Endothelial cell of umbilical vein (primary cell): ENCODE measurements at regions not wholly inside any gene's neighbourhood (a gene's known extent, or its start where the extent isn't known, plus 50 kb on each side); places are given as distances from the start of the nearest gene placed in this dataset.

Source experiments
- BruUV-seq: library from RNA; stranded (reverse); fragments of 400-500 nt; replicated peaks from 2 replicates; lab custom pipeline; 2021; lab: Mats Ljungman, UMichigan
- CTCF ChIA-PET: fragments of 300-600, 350-600 bp; sonication (Branson Sonifier 250); formaldehyde crosslinking; loops from one replicate; lab custom pipeline; 2021; ENCODE audit warnings: antibody characterized with exemption, inconsistent platforms; lab: Charles Lee
- POLR2A ChIA-PET: fragments of 300-600, 350-600 bp; sonication (Branson Sonifier 250); formaldehyde crosslinking; loops from one replicate; lab custom pipeline; 2021; ENCODE audit warnings: antibody characterized with exemption, inconsistent platforms; lab: Charles Lee
- DNase-seq: peaks from one replicate; pipeline ENCODE4 v3.0.0-alpha.2; 2011; ENCODE audit warnings: low read depth, low spot score
- FAIRE-seq: peaks from 2 replicates; lab custom pipeline; 2011; peaks lifted over from hg19 to GRCh38; lab: Jason Lieb, UNC
- H2AFZ ChIP-seq: 2 replicates; pipeline ENCODE4 v1.6.0; 2012; ENCODE audit warnings: low read depth, low read length, control low read depth, inconsistent platforms
- H3K27ac ChIP-seq: 2 replicates; pipeline ENCODE4 v1.5.1; 2011; ENCODE audit warnings: low read depth, mild to moderate bottlenecking, control low read depth, low read length, moderate library complexity; ENCODE audit not compliant: insufficient read depth
- H3K27me3 ChIP-seq, 2 experiments: 2 replicates each; pipeline versions ENCODE4 v1.6.0 to v1.6.1; 2011; ENCODE audit warnings: low read length in 2 of 2, mixed read lengths in 1 of 2; ENCODE audit not compliant: control insufficient read depth in 2 of 2, insufficient read depth in 2 of 2
- H3K36me3 ChIP-seq, 2 experiments: 2 replicates in 1 of 2; 3 replicates in 1 of 2; pipeline ENCODE4 v1.5.1; 2011; ENCODE audit warnings: low read length in 2 of 2, mild to moderate bottlenecking in 1 of 2, moderate library complexity in 1 of 2; ENCODE audit not compliant: control insufficient read depth in 2 of 2, insufficient read depth in 2 of 2; ENCODE audit errors: extremely low read depth in 1 of 2
- H3K4me1 ChIP-seq: 3 replicates; pipeline ENCODE4 v1.5.1; 2011; ENCODE audit warnings: mild to moderate bottlenecking, low read length; ENCODE audit not compliant: control insufficient read depth, insufficient read depth; ENCODE audit errors: extremely low read depth
- H3K4me2 ChIP-seq: 2 replicates; pipeline ENCODE4 v1.6.1; 2011; ENCODE audit warnings: low read length, control low read depth, mixed read lengths; ENCODE audit not compliant: insufficient read depth
- H3K4me3 ChIP-seq, 3 experiments: fragments of 200-600 bp in 1 of 3; sonication (generic), shearing (Covaris generic) in 1 of 3; replicated peaks in 1 of 3; 2 replicates each; pipeline ENCODE4 v1.5.1; 2011 to 2016; ENCODE audit warnings: control low read depth in 3 of 3, low read length in 3 of 3, mild to moderate bottlenecking in 2 of 3, inconsistent platforms in 1 of 3, low read depth in 1 of 3, moderate library complexity in 1 of 3; ENCODE audit not compliant: insufficient read depth in 1 of 3
- H3K79me2 ChIP-seq: 2 replicates; pipeline ENCODE4 v1.6.0; 2012; ENCODE audit warnings: low read length, inconsistent platforms; ENCODE audit not compliant: control insufficient read depth, insufficient read depth
- H3K9ac ChIP-seq: replicated peaks from 2 replicates; pipeline ENCODE3; 2011; ENCODE audit warnings: low read length, control low read depth; ENCODE audit not compliant: insufficient read depth; ENCODE audit errors: extremely low read depth
- H3K9me1 ChIP-seq: replicated peaks from 3 replicates; pipeline ENCODE4 v1.6.0; 2011; ENCODE audit warnings: mild to moderate bottlenecking, low read length; ENCODE audit not compliant: control insufficient read depth, insufficient read depth; ENCODE audit errors: extremely low read depth
- H3K9me3 ChIP-seq: replicated peaks from 2 replicates; pipeline ENCODE4 v1.5.1; 2012; ENCODE audit warnings: low read length, inconsistent platforms; ENCODE audit not compliant: control insufficient read depth, insufficient read depth
- H4K20me1 ChIP-seq: replicated peaks from 2 replicates; pipeline ENCODE3; 2011; ENCODE audit warnings: mild to moderate bottlenecking, low read length; ENCODE audit not compliant: control insufficient read depth, insufficient read depth; ENCODE audit errors: extremely low read depth
- CTCF ChIP-seq, 2 donors: IDR thresholded peaks; 1 replicate in 1 of 2; 2 replicates in 1 of 2; pipeline ENCODE4 v1.5.1; 2011; ENCODE audit warnings: low read length in 2 of 2, mild to moderate bottlenecking in 2 of 2, moderate library complexity in 2 of 2, control low read depth in 1 of 2, inconsistent platforms in 1 of 2, low read depth in 1 of 2; ENCODE audit not compliant: insufficient read depth in 1 of 2; ENCODE audit errors: extremely low read depth in 1 of 2
- EZH2 ChIP-seq: IDR thresholded peaks from 2 replicates; pipeline ENCODE4 v1.6.1; 2012; ENCODE audit warnings: borderline replicate concordance, low read depth, mild to moderate bottlenecking, moderate library complexity, low read length, inconsistent platforms; ENCODE audit not compliant: severe bottlenecking
- FOS ChIP-seq: IDR thresholded peaks from 2 replicates; pipeline ENCODE4 v1.6.1; 2011; ENCODE audit warnings: mild to moderate bottlenecking, low read length, moderate library complexity, borderline replicate concordance; ENCODE audit not compliant: insufficient read depth
- GATA2 ChIP-seq: IDR thresholded peaks from 2 replicates; pipeline ENCODE4 v1.7.0; 2011; ENCODE audit warnings: low read depth, mild to moderate bottlenecking, moderate library complexity, mixed read lengths, low read length; ENCODE audit not compliant: insufficient read length, insufficient read depth
- JUN ChIP-seq: IDR thresholded peaks from 2 replicates; pipeline ENCODE4 v1.6.1; 2011; ENCODE audit warnings: borderline replicate concordance, low read depth; ENCODE audit not compliant: insufficient read length, insufficient read depth
- MYC ChIP-seq: IDR thresholded peaks from one replicate; pipeline ENCODE4 v1.6.1; 2011; ENCODE audit warnings: mild to moderate bottlenecking, low read depth, low read length
- POLR2A ChIP-seq: IDR thresholded peaks from 2 replicates; pipeline ENCODE4 v1.6.1; 2012; ENCODE audit warnings: low read depth, mild to moderate bottlenecking, control low read depth, low read length
- POLR2AphosphoS5 ChIP-seq: IDR thresholded peaks from 2 replicates; pipeline ENCODE4 v1.6.1; 2012; ENCODE audit warnings: low read depth, mild to moderate bottlenecking, control low read depth, low read length, moderate library complexity; ENCODE audit not compliant: insufficient read depth
- dilution Hi-C: fragments of 300-500 bp; cut with MboI; formaldehyde crosslinking; loops from one replicate; pipeline ENCODE4 v1.15.0; 2019; ENCODE audit warnings: low sequenced_read_pairs; ENCODE audit not compliant: extremely low pct_ligation_motif_present
- intact Hi-C: fragments of 100-400 bp; cut with micrococcal nuclease; formaldehyde crosslinking; loops from one replicate; pipeline ENCODE4 v1.10.0; 2022
- TF ChIP-seq, protein P1 (sequence below): IDR thresholded peaks from 2 replicates; pipeline ENCODE4 v1.6.1; 2011; ENCODE audit not compliant: insufficient read depth, insufficient read length

DNA sequence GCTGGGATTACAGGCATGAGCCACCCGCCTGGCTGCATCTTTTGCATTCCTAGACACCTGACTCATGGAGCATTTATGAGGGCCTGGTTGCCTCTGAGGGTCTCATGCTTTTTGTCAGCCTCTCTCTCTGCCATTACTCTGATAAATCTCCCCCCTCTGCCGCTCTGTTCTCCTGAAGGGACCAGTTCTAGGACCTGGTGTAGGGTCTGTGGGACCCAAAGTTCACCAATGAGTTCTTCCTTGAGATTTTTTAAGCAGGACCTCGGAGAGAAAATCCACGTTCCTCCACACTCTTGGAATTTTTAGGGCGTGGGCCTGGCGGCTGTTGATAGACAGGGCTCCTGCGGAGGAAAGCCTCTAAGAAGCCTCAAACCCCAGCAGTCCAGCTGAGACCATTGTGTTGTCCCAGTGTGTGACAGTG is 91.9 kb upstream of the ERRFI1 start:
- Histone ChIP-seq H3K4me1 (peaks cover 51% of the 10 kb centered on the region), H3K27ac (peak overlapping the region; percentile 10), H2AFZ (no peak overlapping the region), H3K9me1 (no peaks in the 10 kb centered on the region), H3K36me3 (no peaks in the 10 kb centered on the region), H4K20me1 (no peaks in the 10 kb centered on the region), H3K4me2 (no peak overlapping the region), H3K79me2 (no peaks in the 10 kb centered on the region), H3K9ac (no peak overlapping the region), H3K4me3 (no peak overlapping the region), H3K9me3 (no peaks in the 10 kb centered on the region), H3K27me3 (no peaks in the 10 kb centered on the region)
- DNase-seq = no peak
- POLR2A ChIA-PET = no interaction called here
- dilution Hi-C loops = no loop called here
- no peak for FAIRE-seq
- intact Hi-C loops = no loop called here
- CTCF ChIA-PET = interaction anchor here (1.2 kb wide), 1 partner anchor 16 kb away, joined by 3 read pairs; no protein-coding TSS in a partner anchor
- TF ChIP-seq FOS (no peak), JUN (no peak), EZH2 (no peak), POLR2A (no peak), GATA2 (no peak), MYC (no peak), CTCF (IDR thresholded peaks at IDR 0.05; ENCODE audit: extremely low read depth in 1 of 2, insufficient read depth in 1 of 2, low read depth in 1 of 2, low read length in 2 of 2) (no peak), POLR2AphosphoS5 (no peak)
- TF ChIP-seq, protein P1, sequence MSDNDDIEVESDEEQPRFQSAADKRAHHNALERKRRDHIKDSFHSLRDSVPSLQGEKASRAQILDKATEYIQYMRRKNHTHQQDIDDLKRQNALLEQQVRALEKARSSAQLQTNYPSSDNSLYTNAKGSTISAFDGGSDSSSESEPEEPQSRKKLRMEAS = no peak
- no TSS peak for BruUV-seq
